Endothelial cell of umbilical vein (primary cell): ENCODE measurements at regions not wholly inside any gene's neighbourhood (a gene's known extent, or its start where the extent isn't known, plus 50 kb on each side); places are given as distances from the start of the nearest gene placed in this dataset.

Experiments used
- BruUV-seq: library from RNA; stranded (reverse); fragments of 400-500 nt; replicated peaks from 2 replicates; lab custom pipeline; 2021; lab: Mats Ljungman, UMichigan
- CTCF ChIA-PET: fragments of 300-600, 350-600 bp; sonication (Branson Sonifier 250); formaldehyde crosslinking; loops from one replicate; lab custom pipeline; 2021; ENCODE audit warnings: antibody characterized with exemption, inconsistent platforms; lab: Charles Lee
- POLR2A ChIA-PET: fragments of 300-600, 350-600 bp; sonication (Branson Sonifier 250); formaldehyde crosslinking; loops from one replicate; lab custom pipeline; 2021; ENCODE audit warnings: antibody characterized with exemption, inconsistent platforms; lab: Charles Lee
- DNase-seq: peaks from one replicate; pipeline ENCODE4 v3.0.0-alpha.2; 2011; ENCODE audit warnings: low read depth, low spot score
- FAIRE-seq: peaks from 2 replicates; lab custom pipeline; 2011; peaks lifted over from hg19 to GRCh38; lab: Jason Lieb, UNC
- H2AFZ ChIP-seq: 2 replicates; pipeline ENCODE4 v1.6.0; 2012; ENCODE audit warnings: low read depth, low read length, control low read depth, inconsistent platforms
- H3K27ac ChIP-seq: 2 replicates; pipeline ENCODE4 v1.5.1; 2011; ENCODE audit warnings: low read depth, mild to moderate bottlenecking, control low read depth, low read length, moderate library complexity; ENCODE audit not compliant: insufficient read depth
- H3K27me3 ChIP-seq, 2 experiments: 2 replicates each; pipeline versions ENCODE4 v1.6.0 to v1.6.1; 2011; ENCODE audit warnings: low read length in 2 of 2, mixed read lengths in 1 of 2; ENCODE audit not compliant: control insufficient read depth in 2 of 2, insufficient read depth in 2 of 2
- H3K36me3 ChIP-seq, 2 experiments: 2 replicates in 1 of 2; 3 replicates in 1 of 2; pipeline ENCODE4 v1.5.1; 2011; ENCODE audit warnings: low read length in 2 of 2, mild to moderate bottlenecking in 1 of 2, moderate library complexity in 1 of 2; ENCODE audit not compliant: control insufficient read depth in 2 of 2, insufficient read depth in 2 of 2; ENCODE audit errors: extremely low read depth in 1 of 2
- H3K4me1 ChIP-seq: 3 replicates; pipeline ENCODE4 v1.5.1; 2011; ENCODE audit warnings: mild to moderate bottlenecking, low read length; ENCODE audit not compliant: control insufficient read depth, insufficient read depth; ENCODE audit errors: extremely low read depth
- H3K4me2 ChIP-seq: 2 replicates; pipeline ENCODE4 v1.6.1; 2011; ENCODE audit warnings: low read length, control low read depth, mixed read lengths; ENCODE audit not compliant: insufficient read depth
- H3K4me3 ChIP-seq, 3 experiments: fragments of 200-600 bp in 1 of 3; sonication (generic), shearing (Covaris generic) in 1 of 3; replicated peaks in 1 of 3; 2 replicates each; pipeline ENCODE4 v1.5.1; 2011 to 2016; ENCODE audit warnings: control low read depth in 3 of 3, low read length in 3 of 3, mild to moderate bottlenecking in 2 of 3, inconsistent platforms in 1 of 3, low read depth in 1 of 3, moderate library complexity in 1 of 3; ENCODE audit not compliant: insufficient read depth in 1 of 3
- H3K79me2 ChIP-seq: 2 replicates; pipeline ENCODE4 v1.6.0; 2012; ENCODE audit warnings: low read length, inconsistent platforms; ENCODE audit not compliant: control insufficient read depth, insufficient read depth
- H3K9ac ChIP-seq: replicated peaks from 2 replicates; pipeline ENCODE3; 2011; ENCODE audit warnings: low read length, control low read depth; ENCODE audit not compliant: insufficient read depth; ENCODE audit errors: extremely low read depth
- H3K9me1 ChIP-seq: replicated peaks from 3 replicates; pipeline ENCODE4 v1.6.0; 2011; ENCODE audit warnings: mild to moderate bottlenecking, low read length; ENCODE audit not compliant: control insufficient read depth, insufficient read depth; ENCODE audit errors: extremely low read depth
- H3K9me3 ChIP-seq: replicated peaks from 2 replicates; pipeline ENCODE4 v1.5.1; 2012; ENCODE audit warnings: low read length, inconsistent platforms; ENCODE audit not compliant: control insufficient read depth, insufficient read depth
- H4K20me1 ChIP-seq: replicated peaks from 2 replicates; pipeline ENCODE3; 2011; ENCODE audit warnings: mild to moderate bottlenecking, low read length; ENCODE audit not compliant: control insufficient read depth, insufficient read depth; ENCODE audit errors: extremely low read depth
- EZH2 ChIP-seq: IDR thresholded peaks from 2 replicates; pipeline ENCODE4 v1.6.1; 2012; ENCODE audit warnings: borderline replicate concordance, low read depth, mild to moderate bottlenecking, moderate library complexity, low read length, inconsistent platforms; ENCODE audit not compliant: severe bottlenecking
- FOS ChIP-seq: IDR thresholded peaks from 2 replicates; pipeline ENCODE4 v1.6.1; 2011; ENCODE audit warnings: mild to moderate bottlenecking, low read length, moderate library complexity, borderline replicate concordance; ENCODE audit not compliant: insufficient read depth
- GATA2 ChIP-seq: IDR thresholded peaks from 2 replicates; pipeline ENCODE4 v1.7.0; 2011; ENCODE audit warnings: low read depth, mild to moderate bottlenecking, moderate library complexity, mixed read lengths, low read length; ENCODE audit not compliant: insufficient read length, insufficient read depth
- JUN ChIP-seq: IDR thresholded peaks from 2 replicates; pipeline ENCODE4 v1.6.1; 2011; ENCODE audit warnings: borderline replicate concordance, low read depth; ENCODE audit not compliant: insufficient read length, insufficient read depth
- MYC ChIP-seq: IDR thresholded peaks from one replicate; pipeline ENCODE4 v1.6.1; 2011; ENCODE audit warnings: mild to moderate bottlenecking, low read depth, low read length
- POLR2A ChIP-seq: IDR thresholded peaks from 2 replicates; pipeline ENCODE4 v1.6.1; 2012; ENCODE audit warnings: low read depth, mild to moderate bottlenecking, control low read depth, low read length
- POLR2AphosphoS5 ChIP-seq: IDR thresholded peaks from 2 replicates; pipeline ENCODE4 v1.6.1; 2012; ENCODE audit warnings: low read depth, mild to moderate bottlenecking, control low read depth, low read length, moderate library complexity; ENCODE audit not compliant: insufficient read depth
- dilution Hi-C: fragments of 300-500 bp; cut with MboI; formaldehyde crosslinking; loops from one replicate; pipeline ENCODE4 v1.15.0; 2019; ENCODE audit warnings: low sequenced_read_pairs; ENCODE audit not compliant: extremely low pct_ligation_motif_present
- intact Hi-C: fragments of 100-400 bp; cut with micrococcal nuclease; formaldehyde crosslinking; loops from one replicate; pipeline ENCODE4 v1.10.0; 2022
- TF ChIP-seq, protein P1 (sequence below): IDR thresholded peaks from 2 replicates; pipeline ENCODE4 v1.6.1; 2011; ENCODE audit not compliant: insufficient read depth, insufficient read length
- TF ChIP-seq, protein P2 (sequence below), 2 donors: IDR thresholded peaks; 1 replicate in 1 of 2; 2 replicates in 1 of 2; pipeline ENCODE4 v1.5.1; 2011; ENCODE audit warnings: low read length in 2 of 2, mild to moderate bottlenecking in 2 of 2, moderate library complexity in 2 of 2, control low read depth in 1 of 2, inconsistent platforms in 1 of 2, low read depth in 1 of 2; ENCODE audit not compliant: insufficient read depth in 1 of 2; ENCODE audit errors: extremely low read depth in 1 of 2

DNA sequence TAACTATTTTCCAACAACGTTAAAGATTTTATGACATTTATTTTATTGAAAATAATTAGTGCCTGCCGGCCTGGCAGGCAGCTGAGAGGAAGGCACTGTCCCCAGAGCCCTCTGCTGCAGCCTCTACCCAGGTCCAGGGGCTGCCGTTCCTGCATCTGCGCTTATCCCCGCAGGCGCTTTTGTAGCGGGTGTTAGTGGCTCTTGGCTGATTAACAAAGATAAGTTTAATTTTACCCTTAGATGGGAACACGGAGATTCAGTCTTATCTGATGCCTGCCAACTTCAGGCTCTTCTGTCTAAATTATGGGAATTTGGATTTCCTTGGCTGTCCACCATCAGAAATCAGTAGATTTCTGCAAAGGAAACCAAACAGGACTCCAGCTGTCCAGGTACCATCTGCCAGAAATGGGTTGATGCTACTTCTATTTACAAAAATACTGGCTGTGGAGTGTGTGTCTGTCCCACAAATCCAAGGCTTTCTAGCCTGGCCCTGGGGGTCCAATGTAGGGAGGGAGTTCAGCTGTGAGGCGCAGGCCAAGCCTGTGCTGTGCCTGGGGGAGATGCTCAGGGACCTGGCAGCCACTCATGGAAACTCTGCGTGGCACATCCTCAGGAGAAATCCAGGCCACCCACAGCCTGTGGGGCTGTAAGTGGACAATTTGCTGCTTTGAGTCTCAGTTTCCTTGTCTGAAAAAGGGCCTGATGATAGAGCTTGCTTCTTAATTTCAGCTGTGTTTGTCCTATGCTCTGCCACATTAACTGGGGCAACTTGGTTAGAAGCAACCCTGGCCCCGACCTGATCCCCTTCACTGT, 62.0 kb upstream of the IGFBP3 start:
- dilution Hi-C loops = no loop called here
- POLR2A ChIA-PET = no interaction called here
- TF ChIP-seq, protein P1, sequence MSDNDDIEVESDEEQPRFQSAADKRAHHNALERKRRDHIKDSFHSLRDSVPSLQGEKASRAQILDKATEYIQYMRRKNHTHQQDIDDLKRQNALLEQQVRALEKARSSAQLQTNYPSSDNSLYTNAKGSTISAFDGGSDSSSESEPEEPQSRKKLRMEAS = no peak
- TF ChIP-seq JUN (no peak), GATA2 (no peak), POLR2A (no peak), MYC (no peak), EZH2 (no peak), FOS (no peak), POLR2AphosphoS5 (no peak)
- TF ChIP-seq, protein P2, sequence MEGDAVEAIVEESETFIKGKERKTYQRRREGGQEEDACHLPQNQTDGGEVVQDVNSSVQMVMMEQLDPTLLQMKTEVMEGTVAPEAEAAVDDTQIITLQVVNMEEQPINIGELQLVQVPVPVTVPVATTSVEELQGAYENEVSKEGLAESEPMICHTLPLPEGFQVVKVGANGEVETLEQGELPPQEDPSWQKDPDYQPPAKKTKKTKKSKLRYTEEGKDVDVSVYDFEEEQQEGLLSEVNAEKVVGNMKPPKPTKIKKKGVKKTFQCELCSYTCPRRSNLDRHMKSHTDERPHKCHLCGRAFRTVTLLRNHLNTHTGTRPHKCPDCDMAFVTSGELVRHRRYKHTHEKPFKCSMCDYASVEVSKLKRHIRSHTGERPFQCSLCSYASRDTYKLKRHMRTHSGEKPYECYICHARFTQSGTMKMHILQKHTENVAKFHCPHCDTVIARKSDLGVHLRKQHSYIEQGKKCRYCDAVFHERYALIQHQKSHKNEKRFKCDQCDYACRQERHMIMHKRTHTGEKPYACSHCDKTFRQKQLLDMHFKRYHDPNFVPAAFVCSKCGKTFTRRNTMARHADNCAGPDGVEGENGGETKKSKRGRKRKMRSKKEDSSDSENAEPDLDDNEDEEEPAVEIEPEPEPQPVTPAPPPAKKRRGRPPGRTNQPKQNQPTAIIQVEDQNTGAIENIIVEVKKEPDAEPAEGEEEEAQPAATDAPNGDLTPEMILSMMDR (IDR thresholded peaks at IDR 0.05; ENCODE audit: extremely low read depth in 1 of 2, insufficient read depth in 1 of 2, low read depth in 1 of 2, low read length in 2 of 2) = no peak
- FAIRE-seq = no peak
- H3K9me1 ChIP-seq = no peaks in the 10 kb centered on the region
- H3K36me3 ChIP-seq = no peaks in the 10 kb centered on the region
- H3K27me3 ChIP-seq = no peaks in the 10 kb centered on the region
- CTCF ChIA-PET = interaction anchor here (1.1 kb wide), 1 partner anchor 60 kb away, joined by 5 read pairs; no protein-coding TSS in a partner anchor
- H3K4me1 ChIP-seq = peaks cover 7% of the 10 kb centered on the region
- BruUV-seq = no TSS peak
- no peak overlapping the region for H3K27ac ChIP-seq
- no peak overlapping the region for H3K4me2 ChIP-seq
- no peak for DNase-seq
- no peak overlapping the region for H3K4me3 ChIP-seq
- no peaks in the 10 kb centered on the region for H3K9me3 ChIP-seq
- H3K9ac ChIP-seq = no peak overlapping the region
- H3K79me2 ChIP-seq = no peaks in the 10 kb centered on the region
- intact Hi-C loops = no loop called here
- H2AFZ ChIP-seq = no peak overlapping the region
- no peaks in the 10 kb centered on the region for H4K20me1 ChIP-seq
